Hematopoietic multipotent progenitor cell treated with erythropoietin and hydrocortisone succinate and interleukin-3 and kit ligand, for 6 days (in vitro differentiated cells): ENCODE measurements at regions not wholly inside any gene's neighbourhood (a gene's known extent, or its start where the extent isn't known, plus 50 kb on each side); places are given as distances from the start of the nearest gene placed in this dataset.
"Not testable (repeated sequence)": the region's sequence is repeated elsewhere in the genome, so short reads cannot be mapped to it uniquely, and the experiment has no call there.

ENCODE experiments used
- DNase-seq: peaks from one replicate; pipeline ENCODE4 v3.0.0-alpha.2; 2015

- no peak for DNase-seq
These were observed 414.7 kb upstream of the SEMA3C start for GRCh38 chr7:81333536-81333935.

GRCh38 chr7:81333004-81333403, 414.2 kb upstream of the SEMA3C start:
- no peak for DNase-seq

- no peak for DNase-seq
These were observed 412.5 kb upstream of the SEMA3C start for GRCh38 chr7:81331061-81332018.

GRCh38 chr7:81330108-81330507, 411.3 kb upstream of the SEMA3C start:
- DNase-seq: no peak

GRCh38 chr7:81327468-81328266, 408.8 kb upstream of the SEMA3C start:
- no peak for DNase-seq

GRCh38 chr7:81321949-81322348, 403.1 kb upstream of the SEMA3C start:
- DNase-seq: no peak

- no peak for DNase-seq
These were observed 398.9 kb upstream of the SEMA3C start for GRCh38 chr7:81317741-81318140.

GRCh38 chr7:81308643-81309322, 389.9 kb upstream of the SEMA3C start:
- DNase-seq: no peak

GRCh38 chr7:81301815-81302214, 383.0 kb upstream of the SEMA3C start:
- no peak for DNase-seq

GRCh38 chr7:81300753-81301152, 381.9 kb upstream of the SEMA3C start:
- no peak for DNase-seq

- no peak for DNase-seq
These were observed 380.9 kb upstream of the SEMA3C start for GRCh38 chr7:81299711-81300110.

GRCh38 chr7:81298951-81299666, 380.3 kb upstream of the SEMA3C start:
- peak; percentile 7 for DNase-seq

GRCh38 chr7:81297317-81297716, 378.5 kb upstream of the SEMA3C start:
- no peak for DNase-seq

GRCh38 chr7:81296726-81297125, 377.9 kb upstream of the SEMA3C start:
- DNase-seq: no peak

GRCh38 chr7:81294897-81295515, 376.2 kb upstream of the SEMA3C start:
- no peak for DNase-seq

GRCh38 chr7:81293806-81294205, 375.0 kb upstream of the SEMA3C start:
- no peak for DNase-seq

- DNase-seq: not testable (repeated sequence)
These were observed 367.9 kb upstream of the SEMA3C start for GRCh38 chr7:81286754-81287153.

- DNase-seq: no peak
These were observed 366.5 kb upstream of the SEMA3C start for GRCh38 chr7:81285142-81285871.

GRCh38 chr7:81284576-81284975, 365.7 kb upstream of the SEMA3C start:
- no peak for DNase-seq

GRCh38 chr7:81280531-81280930, 361.7 kb upstream of the SEMA3C start:
- no peak for DNase-seq

GRCh38 chr7:81277691-81278090, 358.8 kb upstream of the SEMA3C start:
- DNase-seq: no peak
